ENCODE measurements at regions not wholly inside any gene's neighbourhood (a gene's known extent, or its start where the extent isn't known, plus 50 kb on each side); places are given as distances from the start of the nearest gene placed in this dataset.
A peak's percentile ranks its signal among the peaks of the same experiment; 100 is the strongest.

GRCh38 chr3:135801018-135801417, 164.5 kb upstream of the PPP2R3A start:
- H3K27ac ChIP-seq, result peak overlapping the region in 2 of 4 donors; percentile 61 to 65
- 33% methylated on average over 3 of the region's 3 CpGs; no CpG with 5 or more reads in 1 of the 2 donors for WGBS, 2 donors (ENCODE audit: low coverage in 1 of 2)

GRCh38 chr3:135802171-135802570, 163.4 kb upstream of the PPP2R3A start:
- in situ Hi-C loops (cut with MboI; ENCODE audit: low pct_ligation_motif_present in 1 of 4, low pct_unique_long_range_greater_than_20kb in 1 of 4, low sequenced_read_pairs in 3 of 4), result no loop called here
- peak; percentile 36 for DNase-seq

More at GRCh38 chr3:135801018-135801417, 164.5 kb upstream of the PPP2R3A start:
- no peak overlapping the region for H3K4me3 ChIP-seq
- H3K27me3 ChIP-seq, result peaks cover 3% of the 10 kb centered on the region
- intact Hi-C loops (cut with DNase I; ENCODE audit: low total_unique reads) (no loop called here), in situ Hi-C loops (cut with MboI; ENCODE audit: low pct_ligation_motif_present in 1 of 4, low pct_unique_long_range_greater_than_20kb in 1 of 4, low sequenced_read_pairs in 3 of 4) (no loop called here)
- H3K4me1 ChIP-seq, result peaks cover 4 to 24% (median 18%) of the 10 kb centered on the region in 4 donors
- H3K36me3 ChIP-seq, result no peaks in the 10 kb centered on the region
- TF ChIP-seq CTCF (IDR thresholded peaks at IDR 0.05) (no peak), POLR2AphosphoS5 (IDR thresholded peaks at IDR 0.05) (peak in 1 of 3 donors; percentile 11)
- H3K9me3 ChIP-seq, result no peaks in the 10 kb centered on the region
- DNase-seq, result peak; percentile 22

GRCh38 chr3:135803028-135803692, 162.4 kb upstream of the PPP2R3A start:
- no peak for TF ChIP-seq POLR2AphosphoS5 (IDR thresholded peaks at IDR 0.05)
- TF ChIP-seq POLR2A (IDR thresholded peaks at IDR 0.05), result no peak
- TF ChIP-seq CTCF (IDR thresholded peaks at IDR 0.05), result no peak
- no peak for TF ChIP-seq EP300 (IDR thresholded peaks at IDR 0.05; ENCODE audit: low read depth)
- intact Hi-C loops (cut with DNase I; ENCODE audit: low total_unique reads), result no loop called here

More at GRCh38 chr3:135802171-135802570, 163.4 kb upstream of the PPP2R3A start:
- intact Hi-C loops (cut with DNase I; ENCODE audit: low total_unique reads), result no loop called here
- Histone ChIP-seq H3K27ac (peak overlapping the region in 1 of 4 donors; percentile 9), H3K27me3 (no peaks in the 10 kb centered on the region), H3K4me3 (no peak overlapping the region), H3K36me3 (no peaks in the 10 kb centered on the region), H3K4me1 (peaks cover 4 to 24% (median 18%) of the 10 kb centered on the region in 4 donors), H3K9me3 (no peaks in the 10 kb centered on the region)
- TF ChIP-seq POLR2AphosphoS5 (IDR thresholded peaks at IDR 0.05), result no peak
- no peak for TF ChIP-seq EP300 (IDR thresholded peaks at IDR 0.05; ENCODE audit: low read depth)
- no peak for TF ChIP-seq CTCF (IDR thresholded peaks at IDR 0.05)
- no peak for TF ChIP-seq POLR2A (IDR thresholded peaks at IDR 0.05)
- 48 to 57% methylated on average over 10 of the region's 10 CpGs for WGBS, 2 donors (ENCODE audit: low coverage in 1 of 2)

GRCh38 chr3:135805752-135806151, 159.8 kb upstream of the PPP2R3A start:
- in situ Hi-C loops (cut with MboI; ENCODE audit: low pct_ligation_motif_present in 1 of 4, low pct_unique_long_range_greater_than_20kb in 1 of 4, low sequenced_read_pairs in 3 of 4), result no loop called here
- Histone ChIP-seq H3K4me1 (peaks cover 4 to 18% (median 13%) of the 10 kb centered on the region in 4 donors), H3K27me3 (no peaks in the 10 kb centered on the region), H3K4me3 (no peak overlapping the region), H3K36me3 (no peaks in the 10 kb centered on the region), H3K9me3 (no peaks in the 10 kb centered on the region), H3K27ac (no peak overlapping the region)
- no peak for DNase-seq
- 82 to 87% methylated on average over 3 of the region's 3 CpGs for WGBS, 2 donors (ENCODE audit: low coverage in 1 of 2)
- TF ChIP-seq POLR2AphosphoS5 (IDR thresholded peaks at IDR 0.05) (no peak), CTCF (IDR thresholded peaks at IDR 0.05) (no peak), POLR2A (IDR thresholded peaks at IDR 0.05) (no peak), EP300 (IDR thresholded peaks at IDR 0.05; ENCODE audit: low read depth) (no peak)
- intact Hi-C loops (cut with DNase I; ENCODE audit: low total_unique reads), result no loop called here

More at GRCh38 chr3:135803028-135803692, 162.4 kb upstream of the PPP2R3A start:
- WGBS, 2 donors (ENCODE audit: low coverage in 1 of 2), result 78 to 90% methylated on average over 7 to 10 of the region's 10 CpGs
- DNase-seq, result no peak
- no peaks in the 10 kb centered on the region for H3K27me3 ChIP-seq
- H3K27ac ChIP-seq, result no peak overlapping the region
- no peaks in the 10 kb centered on the region for H3K9me3 ChIP-seq
- no peak overlapping the region for H3K4me3 ChIP-seq
- peaks cover 4 to 24% (median 18%) of the 10 kb centered on the region in 4 donors for H3K4me1 ChIP-seq
- H3K36me3 ChIP-seq, result no peaks in the 10 kb centered on the region
- in situ Hi-C loops (cut with MboI; ENCODE audit: low pct_ligation_motif_present in 1 of 4, low pct_unique_long_range_greater_than_20kb in 1 of 4, low sequenced_read_pairs in 3 of 4), result no loop called here
